ENCODE measurements at regions not wholly inside any gene's neighbourhood (a gene's known extent, or its start where the extent isn't known, plus 50 kb on each side); places are given as distances from the start of the nearest gene placed in this dataset.

- TF ChIP-seq EZH2phosphoT487 (IDR thresholded peaks at IDR 0.05; ENCODE audit: borderline replicate concordance, low read length) (no peak), CTCF (IDR thresholded peaks at IDR 0.05; ENCODE audit: low read depth, low read length, poor library complexity, severe bottlenecking) (no peak)
These were observed 242.6 kb downstream of the GATA3 start for GRCh38 chr10:8297107-8297506.

Measured in DOHH2 (cell line).